ENCODE measurements at regions not wholly inside any gene's neighbourhood (a gene's known extent, or its start where the extent isn't known, plus 50 kb on each side); places are given as distances from the start of the nearest gene placed in this dataset.
"Not testable (repeated sequence)": the region's sequence is repeated elsewhere in the genome, so short reads cannot be mapped to it uniquely, and the experiment has no call there.

DNA sequence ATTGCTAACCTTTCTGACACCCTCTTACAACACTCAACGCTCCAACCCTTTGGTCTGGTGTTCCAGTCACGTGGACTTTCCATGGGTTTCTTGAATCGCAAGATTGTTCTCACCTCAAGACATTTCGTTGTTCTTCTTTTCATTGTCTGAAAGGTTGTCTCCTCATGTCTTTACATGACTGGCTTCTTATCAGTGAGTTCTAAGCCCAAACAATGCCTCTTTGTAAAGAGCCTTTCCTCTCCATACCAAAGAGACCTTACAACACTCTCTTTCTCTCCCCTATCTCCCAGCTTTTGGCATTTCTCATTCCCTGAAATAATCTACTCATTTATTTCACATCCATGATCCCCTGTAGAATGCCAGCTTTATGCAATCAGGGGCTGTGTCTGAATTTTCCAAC, 1144.8 kb downstream of the AACS start:
- no peak for DNase-seq (ENCODE audit: low read depth in 3 of 3, low spot score in 2 of 3)

DNA sequence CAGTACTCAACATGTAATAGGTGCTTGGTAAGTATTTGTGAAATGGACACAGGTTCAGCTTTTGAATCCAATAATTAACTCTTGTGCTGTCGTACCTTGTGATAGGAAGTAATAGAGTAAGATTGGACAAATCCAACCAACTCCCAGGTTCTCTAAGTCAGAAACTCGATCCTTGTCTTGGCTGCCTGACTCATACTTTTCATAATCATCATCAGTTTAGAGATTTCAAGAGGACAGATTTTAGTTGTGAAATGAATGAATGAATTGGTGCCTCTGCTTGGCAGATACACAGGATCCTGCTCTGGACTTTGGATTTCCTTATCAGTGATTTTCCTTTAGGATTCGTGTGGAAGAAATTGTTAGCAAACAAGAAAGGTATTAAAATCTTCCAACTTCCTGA, 1145.2 kb downstream of the AACS start:
- DNase-seq (ENCODE audit: low read depth in 3 of 3, low spot score in 2 of 3), result no peak

- no peak for DNase-seq (ENCODE audit: low read depth in 3 of 3, low spot score in 2 of 3)
Measured at GRCh38 chr12:126212824-126213223, 1147.6 kb downstream of the AACS start.

DNA sequence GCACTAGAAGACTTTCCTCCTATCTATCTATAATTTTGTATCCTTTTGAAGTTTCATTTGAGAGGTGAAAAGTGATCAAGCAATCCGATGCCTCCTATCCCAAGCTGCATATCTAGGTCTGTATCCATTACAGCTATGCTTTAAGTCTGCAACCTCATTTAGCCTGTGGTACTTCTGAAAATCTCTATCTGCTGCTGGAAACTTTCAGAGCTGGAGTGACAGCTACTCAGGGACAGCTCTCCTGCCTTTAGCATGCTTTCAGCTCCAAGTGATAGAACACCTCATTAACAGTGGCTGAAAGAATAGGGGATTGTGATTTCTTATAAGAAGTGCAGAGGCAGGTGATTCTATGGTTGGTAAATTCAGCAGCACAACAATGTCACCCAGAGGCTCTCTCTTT, 1153.5 kb downstream of the AACS start:
- DNase-seq (ENCODE audit: low read depth in 3 of 3, low spot score in 2 of 3), result no peak

DNA sequence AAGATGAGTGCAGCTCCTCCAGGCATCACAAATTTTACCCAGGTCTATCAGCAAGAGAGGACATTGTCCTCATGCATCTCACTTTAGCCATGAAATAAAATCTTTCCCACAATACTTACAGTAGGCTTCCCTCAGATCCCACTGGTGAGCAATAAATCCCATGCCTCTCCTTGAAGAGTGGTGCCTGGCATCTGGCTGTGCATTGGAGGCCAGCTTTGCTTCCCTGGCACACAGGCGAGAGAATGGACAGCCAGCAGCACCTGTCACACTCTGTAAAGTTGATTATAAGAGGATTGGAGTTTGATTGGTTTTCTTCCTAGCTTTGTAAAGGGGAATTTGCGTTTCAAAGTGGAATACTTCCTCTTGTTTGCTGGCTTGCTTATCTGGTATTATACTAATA, 1153.9 kb downstream of the AACS start:
- DNase-seq (ENCODE audit: low read depth in 3 of 3, low spot score in 2 of 3), result no peak

DNA sequence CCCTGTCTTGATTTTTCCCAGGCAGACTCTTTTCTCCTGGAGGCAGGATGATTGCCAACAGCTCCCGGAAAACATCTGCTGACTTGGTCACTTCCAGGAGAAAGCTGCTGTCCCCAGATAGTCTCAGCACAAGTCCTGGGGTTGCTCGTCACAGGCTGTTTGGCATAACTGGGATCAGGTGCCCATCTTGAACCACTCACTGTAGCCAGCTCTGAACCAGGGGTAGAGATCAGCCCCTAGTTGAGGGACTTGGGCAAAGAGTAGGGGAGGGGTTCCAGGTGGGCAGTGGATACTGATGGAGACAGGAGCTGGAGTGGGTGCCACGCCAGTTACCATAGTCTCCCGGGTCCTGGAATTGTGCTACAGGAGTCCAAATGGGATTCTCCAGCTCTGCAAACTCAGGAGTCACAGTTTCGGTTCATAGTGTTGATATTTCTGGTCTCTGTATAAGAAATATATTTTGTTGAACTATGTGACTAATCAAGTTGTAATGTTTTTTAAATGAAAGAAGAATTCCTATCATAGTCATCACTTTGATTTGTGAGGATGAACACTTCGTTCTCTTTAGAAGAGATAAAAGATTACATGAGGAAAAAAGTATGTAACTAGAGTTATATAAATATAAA, 1154.5 kb downstream of the AACS start:
- no peak for DNase-seq (ENCODE audit: low read depth in 3 of 3, low spot score in 2 of 3)

GRCh38 chr12:126224032-126224431, 1158.8 kb downstream of the AACS start:
- no peak for DNase-seq (ENCODE audit: low read depth in 3 of 3, low spot score in 2 of 3)

GRCh38 chr12:126228936-126229335, 1163.7 kb downstream of the AACS start:
- DNase-seq (ENCODE audit: low read depth in 3 of 3, low spot score in 2 of 3), result no peak

DNA sequence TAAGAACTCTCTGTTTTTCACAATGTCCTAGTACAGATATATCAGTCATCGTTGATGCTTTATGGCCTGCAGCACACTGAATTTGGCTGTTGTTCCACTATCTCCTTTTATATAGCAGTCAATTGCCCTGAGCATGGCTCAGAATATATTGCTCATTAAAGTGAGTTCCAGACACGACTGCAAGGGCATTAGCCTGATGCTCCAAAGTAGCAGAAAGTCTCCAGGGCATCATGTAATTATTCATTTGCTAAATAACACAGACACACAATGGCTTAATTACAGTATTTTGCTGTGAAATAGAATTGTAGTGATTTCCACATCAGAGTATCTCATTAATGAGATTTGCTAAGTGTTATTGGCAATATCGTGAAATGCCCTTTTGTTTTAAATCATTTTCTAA, 1167.5 kb downstream of the AACS start:
- DNase-seq (ENCODE audit: low read depth in 3 of 3, low spot score in 2 of 3), result no peak

DNA sequence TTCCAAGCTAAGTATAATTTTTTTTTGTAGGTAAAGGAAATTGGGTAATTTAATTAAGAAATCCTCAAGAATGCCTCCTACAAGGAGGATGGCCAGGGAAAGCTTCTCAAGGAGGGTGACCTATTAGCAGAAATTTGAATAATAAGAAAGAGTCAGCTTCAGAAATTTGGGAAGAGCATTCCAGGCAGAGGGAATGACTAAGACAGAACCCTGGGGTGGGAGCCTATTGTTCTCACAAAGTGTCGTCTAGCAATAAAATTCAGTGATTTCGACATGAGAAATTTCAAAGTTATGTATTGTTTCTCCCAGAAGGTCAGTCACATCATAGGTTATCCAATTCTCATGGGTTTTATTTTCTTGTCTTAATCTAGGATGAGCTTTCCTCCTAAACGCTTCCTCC, 1168.4 kb downstream of the AACS start:
- no peak for DNase-seq (ENCODE audit: low read depth in 3 of 3, low spot score in 2 of 3)

- no peak for DNase-seq (ENCODE audit: low read depth in 3 of 3, low spot score in 2 of 3)
Measured at GRCh38 chr12:126243814-126244440, 1178.7 kb downstream of the AACS start.

DNA sequence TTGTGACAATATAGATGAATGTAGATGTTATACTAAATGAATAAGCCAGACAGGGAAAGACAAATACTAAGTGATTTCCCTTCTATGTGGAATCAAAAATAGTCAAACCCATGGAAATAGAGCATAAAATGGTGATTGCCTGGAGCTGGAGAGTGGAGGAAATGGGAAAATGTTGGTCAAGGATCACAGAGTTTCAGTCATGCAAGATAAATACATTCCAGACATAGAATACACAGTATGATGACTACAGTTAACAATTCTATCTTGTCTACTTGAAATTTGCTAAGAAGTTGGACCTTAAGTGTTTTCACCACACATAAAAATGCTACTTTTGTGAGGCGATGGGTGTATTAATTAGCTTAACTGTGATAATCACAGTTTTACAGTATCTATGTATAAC, 1182.7 kb downstream of the AACS start:
- DNase-seq (ENCODE audit: low read depth in 3 of 3, low spot score in 2 of 3), result no peak

- no peak for DNase-seq (ENCODE audit: low read depth in 3 of 3, low spot score in 2 of 3)
Measured at GRCh38 chr12:126248871-126249403, 1183.7 kb downstream of the AACS start.

GRCh38 chr12:126258190-126258589, 1193.0 kb downstream of the AACS start:
- no peak for DNase-seq (ENCODE audit: low read depth in 3 of 3, low spot score in 2 of 3)

- no peak for DNase-seq (ENCODE audit: low read depth in 3 of 3, low spot score in 2 of 3)
Measured at GRCh38 chr12:126262829-126263228, 1197.6 kb downstream of the AACS start.

- no peak for DNase-seq (ENCODE audit: low read depth in 3 of 3, low spot score in 2 of 3)
Measured at GRCh38 chr12:126268222-126268621, 1203.0 kb downstream of the AACS start.

DNA sequence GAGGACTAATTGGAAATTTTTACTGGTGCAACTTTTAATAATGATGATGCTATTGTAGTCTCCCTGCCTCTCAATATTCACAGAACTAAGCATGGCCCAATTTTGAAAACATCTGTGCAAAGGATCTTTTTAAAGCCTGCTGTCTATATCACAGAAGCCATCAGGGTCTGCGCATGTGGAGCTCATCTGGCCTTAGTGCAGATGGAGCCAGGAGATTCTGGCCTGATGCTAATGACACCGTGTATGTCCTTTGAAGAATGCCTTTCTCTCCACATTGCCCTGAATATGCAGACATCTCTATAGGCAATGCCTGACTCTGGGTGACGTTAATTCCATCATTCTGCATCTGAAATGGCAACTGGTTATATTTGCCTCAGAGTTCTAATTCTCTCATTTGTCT, 1205.9 kb downstream of the AACS start:
- DNase-seq (ENCODE audit: low read depth in 3 of 3, low spot score in 2 of 3), result no peak

- no peak for DNase-seq (ENCODE audit: low read depth in 3 of 3, low spot score in 2 of 3)
Measured at GRCh38 chr12:126282691-126283090, 1217.5 kb downstream of the AACS start.

DNA sequence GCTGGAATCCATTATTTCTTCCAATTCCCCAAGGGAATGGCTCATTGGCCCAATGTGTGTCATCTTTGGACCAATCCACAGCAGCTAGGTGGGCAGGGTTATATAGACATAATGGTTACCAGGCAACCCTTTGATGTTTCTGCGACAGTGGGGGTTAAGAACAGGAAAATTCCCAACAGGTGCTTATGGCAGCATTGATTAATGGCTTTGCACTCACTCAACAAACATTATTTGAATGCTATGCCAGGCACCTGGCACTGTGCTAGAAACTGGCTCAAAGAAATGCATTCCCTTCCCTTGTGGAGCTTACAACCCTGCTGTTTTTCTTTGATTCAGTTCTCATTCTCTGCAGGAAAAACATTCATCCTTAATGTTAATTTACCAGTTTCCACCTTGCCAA, 1221.0 kb downstream of the AACS start:
- no peak for DNase-seq (ENCODE audit: low read depth in 3 of 3, low spot score in 2 of 3)

DNA sequence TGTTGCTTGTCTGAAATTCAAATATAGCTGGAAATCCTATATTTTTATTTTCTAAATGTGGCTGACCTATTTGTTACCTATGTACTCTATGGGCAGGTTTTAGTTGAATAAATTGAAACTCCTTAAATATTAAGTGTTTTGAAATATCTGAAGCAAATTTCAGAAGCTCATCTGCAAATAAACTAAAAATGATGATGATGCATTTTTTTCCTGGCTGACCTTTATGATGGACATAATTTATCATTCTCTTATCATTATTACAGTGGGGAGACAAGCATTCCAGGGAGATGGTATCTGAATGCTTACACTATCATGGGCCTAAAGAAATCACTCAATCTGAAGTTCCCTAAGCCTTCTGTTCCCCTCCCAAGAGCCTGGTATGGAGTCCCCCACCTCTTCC, 1225.2 kb downstream of the AACS start:
- DNase-seq (ENCODE audit: low read depth in 3 of 3, low spot score in 2 of 3), result no peak

DNA sequence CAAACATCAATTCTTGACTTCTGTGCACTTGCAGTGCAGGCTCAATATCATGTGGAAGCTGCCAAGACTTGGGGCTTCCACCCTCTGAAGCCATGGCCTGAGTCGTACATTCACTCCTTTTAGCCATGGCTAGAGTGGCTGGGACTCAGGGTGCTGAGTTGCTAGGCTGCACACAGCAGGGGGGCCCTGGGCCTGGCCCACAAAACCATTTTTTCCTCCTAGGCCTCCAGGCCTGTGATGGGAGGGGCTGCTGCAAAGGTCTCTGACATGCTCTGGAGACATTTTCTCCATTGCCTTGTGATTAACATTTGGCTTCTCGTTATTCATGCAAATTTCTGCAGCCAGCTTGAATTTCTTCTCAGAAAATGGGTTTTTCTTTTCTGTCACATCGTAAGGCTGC, 1226.8 kb downstream of the AACS start:
- not testable (repeated sequence) for DNase-seq (ENCODE audit: low read depth in 3 of 3, low spot score in 2 of 3)

GRCh38 chr12:126295652-126296051, 1230.4 kb downstream of the AACS start:
- no peak for DNase-seq (ENCODE audit: low read depth in 3 of 3, low spot score in 2 of 3)

DNA sequence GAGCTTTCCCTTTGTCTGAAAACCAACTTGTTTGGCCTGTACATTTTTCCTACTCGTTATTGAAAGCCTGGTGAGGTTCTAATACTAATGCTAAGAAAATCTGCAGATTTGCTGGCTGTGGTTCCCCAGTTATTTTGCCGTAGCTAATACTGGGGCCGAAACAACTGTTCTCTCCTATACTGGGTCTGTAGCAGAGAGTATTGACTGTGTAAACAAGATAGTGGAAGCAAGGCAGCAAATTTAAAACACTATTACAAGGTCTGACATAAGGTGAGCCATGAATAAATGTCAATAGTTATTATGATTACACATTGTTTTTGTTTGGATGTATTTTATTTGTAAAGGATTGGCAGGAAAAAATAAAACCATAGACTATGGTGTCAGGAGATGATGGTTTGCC, 1244.0 kb downstream of the AACS start:
- no peak for DNase-seq (ENCODE audit: low read depth in 3 of 3, low spot score in 2 of 3)
